Endothelial cell of umbilical vein (primary cell): ENCODE measurements at regions not wholly inside any gene's neighbourhood (a gene's known extent, or its start where the extent isn't known, plus 50 kb on each side); places are given as distances from the start of the nearest gene placed in this dataset.
"Not testable (repeated sequence)": the region's sequence is repeated elsewhere in the genome, so short reads cannot be mapped to it uniquely, and the experiment has no call there.

ENCODE experiments used
- JUN ChIP-seq: IDR thresholded peaks from 2 replicates; pipeline ENCODE4 v1.6.1; 2011; ENCODE audit warnings: borderline replicate concordance, low read depth; ENCODE audit not compliant: insufficient read length, insufficient read depth
- POLR2A ChIP-seq: IDR thresholded peaks from 2 replicates; pipeline ENCODE4 v1.6.1; 2012; ENCODE audit warnings: low read depth, mild to moderate bottlenecking, control low read depth, low read length
- POLR2AphosphoS5 ChIP-seq: IDR thresholded peaks from 2 replicates; pipeline ENCODE4 v1.6.1; 2012; ENCODE audit warnings: low read depth, mild to moderate bottlenecking, control low read depth, low read length, moderate library complexity; ENCODE audit not compliant: insufficient read depth
- TF ChIP-seq, protein P1 (sequence below), 2 donors: IDR thresholded peaks; 1 replicate in 1 of 2; 2 replicates in 1 of 2; pipeline ENCODE4 v1.5.1; 2011; ENCODE audit warnings: low read length in 2 of 2, mild to moderate bottlenecking in 2 of 2, moderate library complexity in 2 of 2, control low read depth in 1 of 2, inconsistent platforms in 1 of 2, low read depth in 1 of 2; ENCODE audit not compliant: insufficient read depth in 1 of 2; ENCODE audit errors: extremely low read depth in 1 of 2

DNA sequence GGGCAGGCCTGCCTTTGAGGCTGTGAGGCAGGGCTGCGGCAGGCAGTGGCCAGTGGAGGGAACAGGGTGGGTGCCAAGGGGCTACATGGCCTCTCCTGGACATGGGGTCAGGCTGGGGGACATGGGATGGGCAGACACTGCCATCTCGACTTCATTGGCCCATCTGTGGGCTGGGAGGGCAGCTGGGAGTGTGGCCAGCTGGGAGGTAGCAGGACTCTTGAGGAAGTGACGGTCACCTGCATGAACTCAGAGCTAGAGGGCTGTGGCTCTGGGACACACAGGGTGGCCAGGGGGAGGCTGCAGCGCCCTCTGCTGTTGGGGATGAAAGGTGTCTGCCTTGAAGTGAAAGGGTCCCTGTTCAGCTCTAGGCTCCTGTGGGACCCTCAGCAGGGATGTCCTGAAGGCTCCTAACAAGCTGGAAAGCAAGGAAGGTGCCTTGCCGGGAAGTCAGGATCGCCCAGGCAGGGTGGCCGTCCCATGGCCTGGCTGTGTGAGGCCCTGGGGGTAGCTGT is 244.0 kb downstream of the ANKRD30B start:
- TF ChIP-seq, protein P1, sequence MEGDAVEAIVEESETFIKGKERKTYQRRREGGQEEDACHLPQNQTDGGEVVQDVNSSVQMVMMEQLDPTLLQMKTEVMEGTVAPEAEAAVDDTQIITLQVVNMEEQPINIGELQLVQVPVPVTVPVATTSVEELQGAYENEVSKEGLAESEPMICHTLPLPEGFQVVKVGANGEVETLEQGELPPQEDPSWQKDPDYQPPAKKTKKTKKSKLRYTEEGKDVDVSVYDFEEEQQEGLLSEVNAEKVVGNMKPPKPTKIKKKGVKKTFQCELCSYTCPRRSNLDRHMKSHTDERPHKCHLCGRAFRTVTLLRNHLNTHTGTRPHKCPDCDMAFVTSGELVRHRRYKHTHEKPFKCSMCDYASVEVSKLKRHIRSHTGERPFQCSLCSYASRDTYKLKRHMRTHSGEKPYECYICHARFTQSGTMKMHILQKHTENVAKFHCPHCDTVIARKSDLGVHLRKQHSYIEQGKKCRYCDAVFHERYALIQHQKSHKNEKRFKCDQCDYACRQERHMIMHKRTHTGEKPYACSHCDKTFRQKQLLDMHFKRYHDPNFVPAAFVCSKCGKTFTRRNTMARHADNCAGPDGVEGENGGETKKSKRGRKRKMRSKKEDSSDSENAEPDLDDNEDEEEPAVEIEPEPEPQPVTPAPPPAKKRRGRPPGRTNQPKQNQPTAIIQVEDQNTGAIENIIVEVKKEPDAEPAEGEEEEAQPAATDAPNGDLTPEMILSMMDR (IDR thresholded peaks at IDR 0.05; ENCODE audit: extremely low read depth in 1 of 2, insufficient read depth in 1 of 2, low read depth in 1 of 2, low read length in 2 of 2), result not testable (repeated sequence)
- TF ChIP-seq POLR2A, POLR2AphosphoS5, JUN: not testable (repeated sequence)
